ENCODE measurements at regions not wholly inside any gene's neighbourhood (a gene's known extent, or its start where the extent isn't known, plus 50 kb on each side); places are given as distances from the start of the nearest gene placed in this dataset.

DNA sequence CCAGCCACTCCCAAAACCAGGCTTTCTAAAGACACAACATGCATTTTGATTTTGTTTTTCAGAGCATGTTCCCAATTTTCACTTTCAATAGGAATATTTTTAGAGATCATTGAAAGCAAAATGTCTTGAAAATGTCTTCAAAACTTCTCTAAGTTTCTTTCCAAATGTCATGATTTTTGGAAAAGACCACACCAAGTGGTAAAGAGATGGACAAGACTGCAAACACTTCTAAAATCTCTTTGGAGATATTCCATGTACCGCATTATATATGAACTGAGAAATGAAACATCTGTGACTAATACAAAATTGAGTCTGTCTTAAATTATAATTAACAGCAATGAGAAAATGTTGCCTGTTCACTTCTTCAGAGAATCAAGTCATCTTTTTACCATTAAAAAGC, 418.0 kb upstream of the PKN2 start:
- H3K27ac ChIP-seq: no peak overlapping the region
- ATAC-seq (no peak), DNase-seq (no peak)
- 87 to 91% methylated on average over 1 of the region's 1 CpG for WGBS, 2 donors
- intact Hi-C loops (cut with DNase I): no loop called here
- TF ChIP-seq POLR2A (IDR thresholded peaks at IDR 0.05): no peak
- TF ChIP-seq, protein P1, sequence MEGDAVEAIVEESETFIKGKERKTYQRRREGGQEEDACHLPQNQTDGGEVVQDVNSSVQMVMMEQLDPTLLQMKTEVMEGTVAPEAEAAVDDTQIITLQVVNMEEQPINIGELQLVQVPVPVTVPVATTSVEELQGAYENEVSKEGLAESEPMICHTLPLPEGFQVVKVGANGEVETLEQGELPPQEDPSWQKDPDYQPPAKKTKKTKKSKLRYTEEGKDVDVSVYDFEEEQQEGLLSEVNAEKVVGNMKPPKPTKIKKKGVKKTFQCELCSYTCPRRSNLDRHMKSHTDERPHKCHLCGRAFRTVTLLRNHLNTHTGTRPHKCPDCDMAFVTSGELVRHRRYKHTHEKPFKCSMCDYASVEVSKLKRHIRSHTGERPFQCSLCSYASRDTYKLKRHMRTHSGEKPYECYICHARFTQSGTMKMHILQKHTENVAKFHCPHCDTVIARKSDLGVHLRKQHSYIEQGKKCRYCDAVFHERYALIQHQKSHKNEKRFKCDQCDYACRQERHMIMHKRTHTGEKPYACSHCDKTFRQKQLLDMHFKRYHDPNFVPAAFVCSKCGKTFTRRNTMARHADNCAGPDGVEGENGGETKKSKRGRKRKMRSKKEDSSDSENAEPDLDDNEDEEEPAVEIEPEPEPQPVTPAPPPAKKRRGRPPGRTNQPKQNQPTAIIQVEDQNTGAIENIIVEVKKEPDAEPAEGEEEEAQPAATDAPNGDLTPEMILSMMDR (IDR thresholded peaks at IDR 0.05): no peak
- no peaks in the 10 kb centered on the region for H3K9me3 ChIP-seq
- no peaks in the 10 kb centered on the region for H3K36me3 ChIP-seq (replicated peaks in 1 of 2; ENCODE audit: insufficient read depth in 1 of 2, low read depth in 2 of 2)
- no peak overlapping the region for H3K4me3 ChIP-seq
- no peaks in the 10 kb centered on the region for H3K27me3 ChIP-seq
- no peaks in the 10 kb centered on the region for H3K4me1 ChIP-seq

DNA sequence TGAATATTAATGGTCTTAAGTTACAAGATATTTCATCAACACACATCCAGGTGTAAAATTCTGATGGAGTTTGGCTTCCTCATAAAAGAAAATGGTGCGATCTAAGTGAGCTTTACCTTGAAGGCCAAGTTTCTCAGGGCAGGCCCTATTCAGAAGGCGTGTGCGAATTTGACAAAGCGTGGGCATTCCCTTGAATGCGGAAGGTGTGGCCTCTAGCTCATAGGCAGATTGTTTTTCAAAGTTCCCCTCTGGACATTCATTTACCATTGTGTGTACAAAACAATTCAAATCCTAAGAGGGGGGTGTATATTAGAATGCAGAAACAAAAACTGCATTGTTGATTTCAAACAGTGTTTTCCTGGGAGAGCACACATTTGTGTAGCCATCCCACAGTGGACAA, 411.9 kb upstream of the PKN2 start:
- H3K4me3 ChIP-seq: no peak overlapping the region
- intact Hi-C loops (cut with DNase I): no loop called here
- no peaks in the 10 kb centered on the region for H3K9me3 ChIP-seq
- TF ChIP-seq, protein P1 (IDR thresholded peaks at IDR 0.05): no peak
- TF ChIP-seq POLR2A (IDR thresholded peaks at IDR 0.05): no peak
- no peak overlapping the region for H3K27ac ChIP-seq
- no peaks in the 10 kb centered on the region for H3K4me1 ChIP-seq
- no peaks in the 10 kb centered on the region for H3K36me3 ChIP-seq (replicated peaks in 1 of 2; ENCODE audit: insufficient read depth in 1 of 2, low read depth in 2 of 2)
- 90 to 99% methylated on average over 5 of the region's 5 CpGs for WGBS, 2 donors
- ATAC-seq (no peak), DNase-seq (no peak)
- H3K27me3 ChIP-seq: no peaks in the 10 kb centered on the region

DNA sequence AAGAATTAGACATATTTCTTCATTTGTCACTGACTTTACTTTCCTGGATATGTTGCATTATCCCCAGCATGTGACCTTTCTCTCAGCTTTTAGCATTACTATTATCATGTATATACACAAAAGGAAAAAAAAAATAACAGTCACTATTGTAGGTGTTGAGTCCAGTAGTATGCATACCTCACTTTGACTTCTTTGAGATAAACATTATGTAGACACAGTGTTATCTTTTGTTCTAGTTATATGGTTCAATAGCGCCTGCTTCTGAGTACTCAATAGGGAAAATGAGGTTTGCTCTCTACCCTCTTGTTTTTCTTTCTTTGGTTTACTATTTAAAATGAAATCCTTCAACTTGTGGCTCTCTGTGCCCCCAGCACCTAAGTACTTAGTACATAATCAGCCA, 409.6 kb upstream of the PKN2 start:
- ATAC-seq: no peak
- TF ChIP-seq, protein P1 (IDR thresholded peaks at IDR 0.05): no peak
- TF ChIP-seq POLR2A (IDR thresholded peaks at IDR 0.05): no peak

DNA sequence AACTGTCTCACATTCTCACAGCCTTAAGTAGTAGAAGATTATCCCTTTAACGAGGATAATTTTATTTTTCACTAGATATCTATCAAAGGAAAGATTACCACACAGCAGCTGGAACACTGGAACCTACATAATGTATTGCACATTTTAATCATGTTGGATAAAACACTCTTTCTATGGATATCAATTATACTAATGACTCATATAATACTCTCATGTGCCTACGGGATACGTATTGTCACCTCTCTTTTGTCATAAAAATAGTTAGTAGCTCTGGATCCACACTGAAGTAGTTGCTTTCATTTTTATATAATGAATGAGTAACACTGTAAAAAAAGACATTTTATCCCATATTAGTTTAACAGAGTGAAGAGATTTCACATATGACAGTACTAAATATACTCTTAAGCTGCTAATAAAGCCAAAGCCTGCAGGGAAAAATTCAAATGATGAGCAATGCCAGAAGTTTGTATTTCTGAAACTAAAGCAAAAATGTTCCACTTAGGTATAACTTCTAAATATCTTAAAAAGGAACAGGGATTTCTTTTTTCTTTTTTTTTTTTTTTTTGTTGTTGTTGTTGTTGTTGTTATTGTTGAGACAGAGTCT, 408.7 kb upstream of the PKN2 start:
- Histone ChIP-seq H3K27ac (no peak overlapping the region), H3K27me3 (no peaks in the 10 kb centered on the region), H3K9me3 (no peaks in the 10 kb centered on the region), H3K4me3 (no peak overlapping the region), H3K36me3 (replicated peaks in 1 of 2; ENCODE audit: insufficient read depth in 1 of 2, low read depth in 2 of 2) (no peaks in the 10 kb centered on the region), H3K4me1 (no peaks in the 10 kb centered on the region)
- intact Hi-C loops (cut with DNase I): no loop called here
- ATAC-seq (no peak), DNase-seq (no peak)
- WGBS, 2 donors: 83 to 93% methylated on average over 3 of the region's 3 CpGs
- TF ChIP-seq POLR2A (IDR thresholded peaks at IDR 0.05): no peak
- TF ChIP-seq, protein P1 (IDR thresholded peaks at IDR 0.05): no peak

More for the DNA sequence above, 409.6 kb upstream of the PKN2 start:
- no peaks in the 10 kb centered on the region for H3K9me3 ChIP-seq
- no peaks in the 10 kb centered on the region for H3K27me3 ChIP-seq
- no peak for DNase-seq
- H3K4me1 ChIP-seq: no peaks in the 10 kb centered on the region
- H3K36me3 ChIP-seq (replicated peaks in 1 of 2; ENCODE audit: insufficient read depth in 1 of 2, low read depth in 2 of 2): no peaks in the 10 kb centered on the region
- H3K4me3 ChIP-seq: no peak overlapping the region
- WGBS, 2 donors: 43 to 65% methylated on average over 1 of the region's 1 CpG
- intact Hi-C loops (cut with DNase I): no loop called here
- H3K27ac ChIP-seq: no peak overlapping the region

DNA sequence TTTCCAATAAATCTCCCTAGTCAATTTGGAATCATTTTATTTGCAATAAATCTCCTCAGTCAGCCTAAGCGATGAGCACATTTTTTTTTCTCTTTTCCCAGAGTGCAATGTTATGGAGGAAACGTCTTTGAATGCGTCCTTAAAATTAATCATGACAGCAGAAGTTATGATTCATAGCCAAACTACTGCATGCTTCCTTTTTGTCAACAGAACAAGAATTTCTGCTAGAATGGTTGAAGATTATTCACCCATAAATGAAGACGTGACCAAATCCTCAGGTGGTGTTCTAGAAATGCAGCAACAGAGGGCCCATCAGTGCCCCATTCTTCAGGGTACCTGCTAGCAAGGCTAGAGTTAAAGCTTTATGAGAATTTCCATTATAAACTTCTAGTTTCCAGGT, 407.9 kb upstream of the PKN2 start:
- Histone ChIP-seq H3K27me3 (no peaks in the 10 kb centered on the region), H3K27ac (no peak overlapping the region), H3K36me3 (replicated peaks in 1 of 2; ENCODE audit: insufficient read depth in 1 of 2, low read depth in 2 of 2) (no peaks in the 10 kb centered on the region), H3K4me3 (no peak overlapping the region), H3K4me1 (no peaks in the 10 kb centered on the region), H3K9me3 (no peaks in the 10 kb centered on the region)
- DNase-seq: no peak
- TF ChIP-seq POLR2A (IDR thresholded peaks at IDR 0.05): no peak
- TF ChIP-seq, protein P1 (IDR thresholded peaks at IDR 0.05): no peak
- ATAC-seq: no peak
- intact Hi-C loops (cut with DNase I): no loop called here
- WGBS, 2 donors: 48 to 53% methylated on average over 4 of the region's 4 CpGs

All from body of pancreas (tissue), 4 donors.